HepG2 (cell line): ENCODE measurements at regions not wholly inside any gene's neighbourhood (a gene's known extent, or its start where the extent isn't known, plus 50 kb on each side); places are given as distances from the start of the nearest gene placed in this dataset.

ENCODE experiments used
- ATAC-seq: fragments of 200-7000 bp; cut with Tn5 transposase; 3 replicates; pipeline ENCODE4 v1.9.1; 2020; ENCODE audit warnings: mild to moderate bottlenecking, moderate library complexity
- BruUV-seq: library from RNA; stranded (reverse); fragments of 400-500 nt; replicated peaks from 2 replicates; lab custom pipeline; 2021; lab: Mats Ljungman, UMichigan
- CTCF ChIA-PET: fragments of 300-600 bp; formaldehyde crosslinking; extraction: SDS; loops from one replicate; lab custom pipeline; 2021; ENCODE audit warnings: low total read pairs, inconsistent platforms, low intra/inter-chr PET ratio; lab: Yijun Ruan, JAX
- POLR2A ChIA-PET: fragments of 350-600 bp; sonication (Branson Sonifier 250); formaldehyde crosslinking; loops from one replicate; lab custom pipeline; 2020; ENCODE audit warnings: antibody characterized with exemption, inconsistent platforms; lab: Yijun Ruan, JAX
- DNase-seq: peaks from one replicate; pipeline ENCODE4 v3.0.0-alpha.2; 2015; ENCODE audit warnings: low spot score
- FAIRE-seq: peaks from 3 replicates; lab custom pipeline; 2011; peaks lifted over from hg19 to GRCh38; lab: Jason Lieb, UNC
- H2AFZ ChIP-seq: one replicate; pipeline ENCODE4 v1.6.1; 2011; ENCODE audit warnings: low read length, inconsistent platforms
- H3K27ac ChIP-seq: fragments of 300-600 bp; 3 replicates; pipeline ENCODE4 v1.8.0; 2011; ENCODE audit warnings: mixed run types, mild to moderate bottlenecking, mixed read lengths, low read length, inconsistent platforms; ENCODE audit not compliant: insufficient read depth; ENCODE audit errors: extremely low read length
- H3K27me3 ChIP-seq, 2 experiments: fragments of 200-600 bp in 1 of 2; 2 replicates in 1 of 2; 3 replicates in 1 of 2; pipeline versions ENCODE4 v1.6.0 to v1.8.0; 2011; ENCODE audit warnings: low read length in 2 of 2, mild to moderate bottlenecking in 2 of 2, moderate library complexity in 2 of 2, inconsistent platforms in 1 of 2; ENCODE audit not compliant: insufficient read depth in 2 of 2, control insufficient read depth in 1 of 2
- H3K36me3 ChIP-seq, 2 experiments: fragments of 200-600 bp in 1 of 2; replicated peaks in 1 of 2; 2 replicates in 1 of 2; 3 replicates in 1 of 2; pipeline versions ENCODE4 v1.5.1 to v1.8.0; 2011; ENCODE audit warnings: low read length in 2 of 2, inconsistent platforms in 1 of 2; ENCODE audit not compliant: insufficient read depth in 2 of 2, control insufficient read depth in 1 of 2
- H3K4me1 ChIP-seq: 2 replicates; pipeline ENCODE4 v1.5.1; 2012; ENCODE audit warnings: low read length, inconsistent platforms; ENCODE audit not compliant: insufficient read depth
- H3K4me2 ChIP-seq: 2 replicates; pipeline ENCODE4 v1.6.0; 2011; ENCODE audit warnings: low read depth, low read length, inconsistent platforms
- H3K4me3 ChIP-seq, 3 experiments: fragments of 200-600 bp in 1 of 3; sonication (generic), shearing (Covaris generic) in 1 of 3; replicated peaks in 1 of 3; 2 replicates each; pipeline ENCODE4 v1.5.1; 2011 to 2016; ENCODE audit warnings: low read length in 3 of 3, inconsistent platforms in 2 of 3, low read depth in 2 of 3, mild to moderate bottlenecking in 2 of 3, control low read depth in 1 of 3, mixed read lengths in 1 of 3; ENCODE audit not compliant: insufficient read depth in 1 of 3
- H3K79me2 ChIP-seq: one replicate; pipeline ENCODE4 v1.6.1; 2011; ENCODE audit warnings: low read length, inconsistent platforms; ENCODE audit not compliant: insufficient read depth
- H3K9ac ChIP-seq: 2 replicates; pipeline ENCODE4 v1.6.0; 2011; ENCODE audit warnings: mild to moderate bottlenecking, low read depth, low read length, inconsistent platforms; ENCODE audit not compliant: insufficient read depth
- H3K9me3 ChIP-seq: 2 replicates; pipeline ENCODE4 v1.5.1; 2012; ENCODE audit warnings: mild to moderate bottlenecking, low read length
- H4K20me1 ChIP-seq: 2 replicates; pipeline ENCODE4 v1.6.0; 2011; ENCODE audit warnings: inconsistent platforms, mild to moderate bottlenecking, low read length, moderate library complexity; ENCODE audit not compliant: insufficient read depth
- ATF1 ChIP-seq: IDR thresholded peaks from 2 replicates; pipeline ENCODE4 v1.6.1; 2016; ENCODE audit warnings: mild to moderate bottlenecking, control low read depth
- CREBL2 ChIP-seq: sonication (generic); formaldehyde crosslinking; IDR thresholded peaks from 2 replicates; pipeline ENCODE4 v1.8.1; 2023; ENCODE audit warnings: missing genetic modification reagents, mild to moderate bottlenecking, borderline replicate concordance
- CREM ChIP-seq, 2 experiments: sonication (generic) in 1 of 2; formaldehyde crosslinking in 1 of 2; IDR thresholded peaks; 2 replicates each; pipeline versions ENCODE4 v1.4.0 to v1.6.1; 2016 to 2020; ENCODE audit warnings: antibody characterized with exemption in 1 of 2, mild to moderate bottlenecking in 1 of 2, missing genetic modification reagents in 1 of 2
- DNMT1 ChIP-seq: sonication (generic); formaldehyde crosslinking; IDR thresholded peaks from 2 replicates; pipeline ENCODE4 v1.5.1; 2020; ENCODE audit warnings: mild to moderate bottlenecking, missing genetic modification reagents
- EEA1 ChIP-seq: sonication (generic); formaldehyde crosslinking; IDR thresholded peaks from 2 replicates; pipeline ENCODE4 v1.5.1; 2020; ENCODE audit warnings: mild to moderate bottlenecking, missing genetic modification reagents, borderline replicate concordance
- GABPA ChIP-seq, 2 experiments: IDR thresholded peaks; 2 replicates each; pipeline ENCODE4 v1.6.1; 2011 to 2016; ENCODE audit warnings: low read depth in 2 of 2, low read length in 1 of 2, missing biosample characterization in 1 of 2, missing genetic modification characterization in 1 of 2
- MAFK ChIP-seq, 2 experiments: IDR thresholded peaks in 1 of 2; conservative IDR thresholded peaks in 1 of 2; 2 replicates each; pipeline ENCODE4 v1.6.1; 2011; ENCODE audit warnings: improper control_type of control experiment in 2 of 2, low read length in 2 of 2
- MAX ChIP-seq: IDR thresholded peaks from 2 replicates; pipeline ENCODE4 v1.6.1; 2012; ENCODE audit warnings: inconsistent platforms
- NFE2L2 ChIP-seq: fragments of 150-350 bp; IDR thresholded peaks from 2 replicates; pipeline ENCODE4 v1.6.1; 2014; ENCODE audit warnings: low read length
- PAXIP1 ChIP-seq: sonication (generic); formaldehyde crosslinking; conservative IDR thresholded peaks from 2 replicates; pipeline ENCODE4 v1.4.0; 2020; ENCODE audit warnings: mild to moderate bottlenecking, missing genetic modification reagents, moderate library complexity
- SIX4 ChIP-seq: sonication (generic); formaldehyde crosslinking; IDR thresholded peaks from 2 replicates; pipeline ENCODE4 v1.4.0; 2020; ENCODE audit warnings: missing genetic modification reagents
- STAG1 ChIP-seq: sonication (generic); formaldehyde crosslinking; IDR thresholded peaks from 2 replicates; pipeline ENCODE4 v1.4.0; 2020; ENCODE audit warnings: missing genetic modification reagents
- ZBTB20 ChIP-seq: sonication (generic); formaldehyde crosslinking; IDR thresholded peaks from 2 replicates; pipeline ENCODE4 v1.8.1; 2023; ENCODE audit warnings: missing genetic modification reagents, low read depth, mild to moderate bottlenecking, borderline replicate concordance
- ZBTB25 ChIP-seq: IDR thresholded peaks from 2 replicates; pipeline ENCODE4 v1.6.1; 2018; ENCODE audit warnings: missing genetic modification reagents
- ZNF674 ChIP-seq: sonication (generic); formaldehyde crosslinking; IDR thresholded peaks from 2 replicates; pipeline ENCODE4 v1.5.0; 2020; ENCODE audit warnings: low read depth, mild to moderate bottlenecking, missing genetic modification reagents
- WGBS: methylation state at CpG from one replicate; pipeline ENCODE4 v1.1.6; 2017; ENCODE audit warnings: low lambda C conversion rate; 5-methylcytosine and 5-hydroxymethylcytosine counted together
- in situ Hi-C: cut with HindIII; loops from 2 replicates; pipeline ENCODE4 v1.10.0; 2017; ENCODE audit warnings: low pct_unique_long_range_greater_than_20kb; ENCODE audit not compliant: extremely low pct_ligation_motif_present
- intact Hi-C: fragments of 100-400 bp; cut with micrococcal nuclease; formaldehyde crosslinking; loops from one replicate; pipeline ENCODE4 v1.10.0; 2022; ENCODE audit not compliant: unreplicated experiment

GRCh38 chr2:15871239-15871783, 69.0 kb upstream of the MYCN start:
- WGBS, result 38% methylated on average over 3 of the region's 3 CpGs
- no peaks in the 10 kb centered on the region for H3K36me3 ChIP-seq
- no peak for FAIRE-seq
- no TSS peak for BruUV-seq
- H2AFZ ChIP-seq, result no peak overlapping the region
- ChIA-PET CTCF (no interaction called here), POLR2A (no interaction called here)
- no peak for TF ChIP-seq DNMT1 (CRISPR knock-in tag)
- TF ChIP-seq STAG1 (CRISPR knock-in tag), result no peak
- TF ChIP-seq PAXIP1 (CRISPR knock-in tag), result no peak
- TF ChIP-seq SIX4 (CRISPR knock-in tag), result no peak
- no peak for TF ChIP-seq ZBTB20
- TF ChIP-seq CREBL2 (CRISPR knock-in tag), result no peak
- TF ChIP-seq NFE2L2, result no peak
- TF ChIP-seq MAX, result no peak
- TF ChIP-seq ATF1, result no peak
- TF ChIP-seq MAFK (conservative IDR thresholded peaks at IDR 0.05 in 1 of 2, IDR thresholded peaks at IDR 0.05 in 1 of 2; ENCODE audit: low read length in 2 of 2), result no peak
- TF ChIP-seq CREM (IDR thresholded peaks at IDR 0.05), result no peak
- TF ChIP-seq CREM (CRISPR knock-in tag; IDR thresholded peaks at IDR 0.05), result no peak
- TF ChIP-seq ZBTB25 (CRISPR knock-in tag), result no peak
- no peak for TF ChIP-seq EEA1 (CRISPR knock-in tag)
- TF ChIP-seq GABPA (IDR thresholded peaks at IDR 0.05; ENCODE audit: low read depth, low read length), result no peak
- TF ChIP-seq GABPA (CRISPR knock-in tag; IDR thresholded peaks at IDR 0.05; ENCODE audit: low read depth), result no peak
- TF ChIP-seq ZNF674, result no peak
- H3K4me3 ChIP-seq, result no peak overlapping the region
- H3K79me2 ChIP-seq, result no peaks in the 10 kb centered on the region
- in situ Hi-C loops, result no loop called here
- intact Hi-C loops, result no loop called here
- no peaks in the 10 kb centered on the region for H4K20me1 ChIP-seq
- H3K9ac ChIP-seq, result no peak overlapping the region
- peaks cover 2% of the 10 kb centered on the region; the same call in 1 of the 2 replicates for H3K4me1 ChIP-seq
- H3K27ac ChIP-seq, result no peak overlapping the region
- H3K9me3 ChIP-seq, result no peaks in the 10 kb centered on the region
- ATAC-seq, result no peak
- no peak overlapping the region for H3K4me2 ChIP-seq
- no peak for DNase-seq
- 0 out of 5 replicates have a peak, but pooled peaks cover 0 to 3% of the 10 kb centered on the region in 2 experiments for H3K27me3 ChIP-seq
